T-helper 22 cell (primary cell): ENCODE measurements at regions not wholly inside any gene's neighbourhood (a gene's known extent, or its start where the extent isn't known, plus 50 kb on each side); places are given as distances from the start of the nearest gene placed in this dataset.

ENCODE experiments used
- DNase-seq: peaks from one replicate; pipeline ENCODE4 v3.0.0-alpha.2; 2020; ENCODE audit warnings: low read depth

- DNase-seq: no peak
Observed at GRCh38 chr1:30286988-30287839, 436.2 kb downstream of the MATN1 start.

DNA sequence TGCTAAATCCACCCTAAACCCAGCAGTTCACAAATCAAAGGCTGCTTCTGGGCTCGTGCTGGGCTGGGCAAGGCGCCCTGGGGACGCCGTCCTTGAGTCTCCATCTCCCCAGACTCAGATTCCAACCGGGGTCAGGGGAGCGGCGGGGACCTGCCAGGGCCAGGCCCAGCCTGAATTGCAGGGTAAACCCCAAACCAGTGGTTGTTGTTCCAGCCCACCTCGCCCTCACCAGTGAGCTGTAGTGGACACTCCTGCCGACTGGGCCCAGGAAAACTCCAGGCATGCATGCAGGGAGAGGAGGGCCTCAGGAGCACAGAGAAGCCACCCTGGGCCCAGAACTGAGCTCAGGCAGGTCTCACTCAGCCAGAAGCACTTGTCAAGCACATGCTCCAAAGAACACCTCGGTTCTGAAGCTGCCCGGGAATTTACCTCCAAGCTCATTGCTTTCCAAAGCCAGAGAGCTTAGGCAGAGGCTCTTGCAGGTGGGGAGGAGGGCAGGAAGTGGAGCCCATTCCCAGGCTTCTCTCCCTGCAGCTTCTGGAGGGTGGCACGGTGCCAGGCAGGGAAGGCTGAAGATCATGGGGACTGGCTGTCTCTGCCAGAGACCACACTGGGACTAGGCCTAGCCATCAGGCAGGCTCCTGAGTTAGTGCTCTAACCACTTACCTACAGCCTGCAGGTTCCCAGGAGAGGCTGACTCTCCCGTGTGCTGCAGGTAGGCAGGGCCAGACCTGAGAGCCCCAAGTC is 437.0 kb downstream of the MATN1 start:
- no peak for DNase-seq

DNA sequence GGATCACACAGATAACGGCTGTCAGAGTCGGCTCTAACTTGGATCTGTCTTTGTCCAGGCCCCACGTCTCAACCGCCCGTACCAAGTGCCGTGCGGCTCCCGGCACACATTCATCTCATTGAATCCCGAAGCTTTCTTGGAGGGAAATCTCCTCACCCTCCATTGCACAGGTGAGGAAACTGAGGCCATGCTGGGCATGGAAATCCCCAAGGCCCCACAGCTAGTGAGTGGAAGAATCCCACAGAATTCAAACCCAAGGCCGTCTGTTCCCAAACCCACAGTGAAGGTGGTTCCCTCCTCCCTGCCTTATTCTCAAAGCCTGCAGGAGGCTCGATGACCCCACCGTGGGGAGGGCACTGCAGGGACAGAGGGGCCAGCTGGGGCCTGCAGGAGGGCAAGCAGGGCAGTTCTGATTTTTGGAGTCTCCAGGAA is 437.9 kb downstream of the MATN1 start:
- no peak for DNase-seq

DNA sequence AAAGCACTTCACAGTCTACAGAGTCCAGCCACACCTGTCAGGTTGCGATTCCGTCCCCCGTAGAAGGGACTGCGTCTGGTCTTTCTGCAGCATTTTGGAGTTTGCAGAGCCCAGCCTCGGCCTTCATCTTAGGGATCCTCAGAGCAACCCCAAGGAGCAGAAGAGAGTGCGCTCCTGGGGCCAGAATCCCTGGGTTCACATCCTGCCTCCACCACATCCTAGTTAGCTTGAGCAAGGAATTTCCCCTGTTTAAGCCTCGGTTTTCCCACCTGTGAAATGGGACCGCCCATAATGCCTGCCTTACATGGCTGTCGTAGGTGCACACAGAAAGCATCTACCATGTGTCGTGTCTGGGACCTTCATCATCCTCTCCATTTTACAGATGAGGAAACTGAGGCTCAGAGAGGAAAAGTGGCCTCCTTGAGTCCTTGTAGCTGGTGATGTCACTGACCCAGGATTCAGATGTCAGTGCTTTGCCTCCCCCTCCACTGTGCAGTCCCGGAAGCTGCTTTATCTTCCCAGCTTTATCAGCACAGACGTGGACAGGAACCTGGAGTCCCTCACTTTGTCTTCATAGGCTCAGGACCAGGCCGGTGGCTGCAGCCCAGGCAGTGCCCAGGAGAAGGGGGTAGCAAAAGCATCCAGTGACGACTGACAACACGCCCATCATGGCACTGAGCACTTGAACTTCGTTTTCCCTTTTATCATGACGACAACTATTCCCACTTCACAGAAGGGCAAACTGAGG is 438.5 kb downstream of the MATN1 start:
- DNase-seq: no peak

DNA sequence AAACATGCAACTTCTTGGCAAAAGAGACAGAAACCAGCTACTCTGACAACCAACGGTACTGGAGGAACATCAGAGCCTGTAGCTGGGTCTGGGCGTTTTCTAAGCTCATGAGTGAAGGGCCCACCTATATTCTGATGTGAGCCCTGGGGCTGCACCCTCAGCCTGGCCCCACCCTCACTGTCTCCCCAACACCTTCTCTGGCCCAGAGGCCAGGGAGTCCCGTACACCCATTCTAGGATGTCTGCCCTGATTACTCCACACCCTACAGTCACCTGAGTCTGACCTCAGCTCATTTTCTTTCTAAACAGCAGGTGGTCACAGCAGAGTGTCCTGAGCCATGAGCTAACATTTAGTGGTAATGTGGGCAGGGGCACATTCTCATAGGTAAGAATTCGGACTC is 439.2 kb downstream of the MATN1 start:
- no peak for DNase-seq

GRCh38 chr1:30283199-30283962 is 440.0 kb downstream of the MATN1 start:
- no peak for DNase-seq

DNA sequence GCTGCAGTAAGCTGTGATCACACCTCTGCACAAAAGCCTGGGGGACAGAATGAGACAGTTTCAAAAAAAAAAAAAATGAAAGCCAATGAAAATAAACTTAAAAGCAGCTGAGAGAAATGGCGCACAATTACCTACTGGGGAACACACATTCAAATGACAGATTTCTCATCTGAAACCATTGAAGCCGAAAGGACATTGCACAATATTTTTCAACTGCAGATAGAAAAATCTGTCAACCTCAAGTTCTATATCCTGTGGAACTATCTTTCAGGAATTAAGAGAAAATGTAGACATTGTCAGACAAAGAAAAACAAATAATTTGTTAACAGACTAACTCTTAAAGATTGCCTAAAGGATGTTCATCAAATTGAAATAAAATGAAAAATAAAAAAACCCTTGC is 442.8 kb downstream of the MATN1 start:
- no peak for DNase-seq

GRCh38 chr1:30277911-30278310 is 445.5 kb downstream of the MATN1 start:
- DNase-seq: no peak

GRCh38 chr1:30277415-30277814 is 446.0 kb downstream of the MATN1 start:
- no peak for DNase-seq

DNA sequence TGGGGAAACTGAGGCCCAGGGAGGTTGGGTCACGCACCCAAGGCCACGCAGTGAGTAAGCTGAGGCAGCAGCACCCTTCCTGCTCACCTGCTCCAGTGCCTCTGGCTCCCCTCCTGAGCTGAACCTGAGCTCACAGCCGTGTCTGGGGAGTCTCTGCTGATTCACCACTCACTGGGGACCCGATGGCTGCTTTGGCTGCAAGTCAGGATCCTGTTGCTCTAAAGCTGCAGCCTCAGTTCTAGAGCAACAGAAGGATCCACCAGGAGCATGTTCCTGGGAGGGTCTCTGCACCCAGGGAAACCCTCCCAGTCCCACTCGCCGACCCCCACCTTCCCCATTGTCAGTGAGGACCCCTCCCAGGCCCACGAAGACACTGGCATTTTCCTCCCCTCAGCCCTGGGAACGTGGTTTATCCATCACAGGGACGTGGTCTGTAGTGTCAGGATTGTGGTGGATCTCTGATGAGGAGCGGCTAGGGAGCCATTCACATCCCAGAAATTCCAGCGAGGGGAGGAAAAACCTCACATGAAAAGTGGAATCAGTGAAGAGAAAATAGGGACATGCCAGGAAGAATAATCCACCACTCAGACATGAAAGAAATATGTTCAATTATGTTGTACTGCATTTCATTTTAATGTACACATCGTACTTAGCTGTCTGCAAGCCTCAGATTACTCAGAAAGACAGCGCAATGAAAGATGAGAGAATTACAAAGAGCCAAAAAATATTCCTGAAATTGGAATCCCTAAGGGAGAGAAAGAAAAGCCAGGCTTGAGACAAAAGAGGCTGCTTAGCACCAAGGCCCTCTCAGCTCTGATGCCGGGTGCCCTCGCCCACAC is 447.2 kb downstream of the MATN1 start:
- no peak for DNase-seq

DNA sequence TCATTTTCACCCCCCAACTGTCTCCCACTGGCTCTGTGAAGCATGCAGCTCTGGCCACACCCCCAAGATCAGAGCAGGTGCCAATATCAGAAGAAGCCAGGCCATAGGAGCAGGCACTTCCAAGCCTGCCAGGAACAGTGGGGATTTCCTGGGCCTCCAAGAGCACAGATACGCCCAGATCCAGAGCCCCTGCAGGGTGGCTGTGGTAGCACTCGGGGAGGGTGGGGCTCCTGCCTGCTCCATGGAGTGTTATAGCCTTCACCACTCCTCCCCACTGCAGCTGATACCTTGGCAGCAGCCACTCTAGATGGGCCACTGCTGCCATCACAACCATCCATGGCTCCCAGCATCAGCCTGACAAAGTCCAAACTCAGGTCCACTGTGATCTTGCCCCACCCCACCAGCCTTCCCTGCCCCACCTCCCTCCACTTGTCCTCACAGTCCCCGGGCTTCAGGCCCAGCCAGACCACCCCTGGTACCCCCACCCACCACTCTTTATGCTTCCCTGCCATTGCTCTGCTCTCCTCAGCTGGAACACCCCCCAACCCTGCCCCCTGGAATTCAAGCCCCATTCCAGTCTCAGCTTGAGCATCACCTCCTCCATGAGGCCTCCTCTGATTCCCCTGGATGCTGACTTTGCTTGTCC is 448.3 kb downstream of the MATN1 start:
- no peak for DNase-seq

GRCh38 chr1:30274173-30274970 is 449.0 kb downstream of the MATN1 start:
- no peak for DNase-seq

GRCh38 chr1:30273456-30273855 is 449.9 kb downstream of the MATN1 start:
- no peak for DNase-seq

DNA sequence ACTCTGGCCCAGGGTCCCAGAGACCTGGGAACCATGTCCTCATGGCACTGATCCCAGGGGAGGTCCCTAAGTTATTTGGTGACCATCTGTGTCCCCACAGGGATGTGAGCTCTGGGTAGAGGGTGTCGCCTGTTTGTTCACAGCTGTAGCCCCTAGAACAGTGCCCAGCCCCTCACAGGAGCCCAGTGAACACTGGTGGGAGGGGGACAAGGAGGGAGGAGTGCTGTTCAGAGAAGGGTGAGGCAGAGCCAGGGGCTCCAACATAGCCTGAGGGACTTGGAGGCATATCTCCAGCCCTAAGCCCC is 450.4 kb downstream of the MATN1 start:
- DNase-seq: no peak

- no peak for DNase-seq
Observed at GRCh38 chr1:30272277-30273020, 450.9 kb downstream of the MATN1 start.

DNA sequence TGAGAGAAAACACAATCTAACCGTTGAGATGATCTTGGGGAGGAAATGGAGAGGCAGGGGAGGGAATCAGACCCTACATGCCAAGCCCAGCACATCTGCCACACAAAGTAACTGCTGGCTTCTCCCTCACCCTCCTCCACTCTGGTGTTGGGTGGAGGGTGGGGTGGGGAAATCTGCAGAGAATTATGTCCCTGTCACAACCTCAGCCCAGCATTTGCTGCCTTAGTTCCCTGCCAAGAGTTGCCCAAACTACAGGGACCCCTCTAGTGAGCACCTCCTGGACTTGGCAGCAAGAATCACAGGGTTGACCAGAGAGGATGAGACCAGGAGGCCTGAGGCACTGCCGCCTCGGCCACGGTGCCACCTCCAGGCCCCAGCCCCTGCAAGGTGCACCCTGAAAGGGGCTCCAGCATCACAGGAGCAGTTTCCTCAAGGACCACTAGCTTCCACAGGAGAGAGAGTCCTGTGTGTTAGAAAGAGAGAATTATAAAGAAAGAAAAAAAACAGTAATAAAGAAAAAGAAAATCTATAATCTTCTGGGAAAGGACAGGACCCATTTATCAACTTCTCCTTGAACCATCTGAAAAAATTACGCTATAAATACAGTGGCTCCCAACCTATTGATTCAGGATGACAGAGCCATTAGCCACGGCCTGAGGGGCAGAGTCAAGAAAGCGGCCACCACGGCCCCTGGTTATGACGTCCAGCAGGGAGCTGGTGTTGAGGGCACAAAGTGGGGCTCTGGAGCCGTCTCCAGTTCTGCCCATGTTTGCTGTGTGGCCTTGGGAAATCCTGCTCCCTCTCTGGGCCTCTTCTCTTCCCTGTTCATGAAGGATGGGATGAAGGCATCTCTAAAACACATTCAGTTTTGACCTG is 451.7 kb downstream of the MATN1 start:
- DNase-seq: no peak

- no peak for DNase-seq
Observed at GRCh38 chr1:30270461-30270860, 452.9 kb downstream of the MATN1 start.
